ENCODE measurements at regions not wholly inside any gene's neighbourhood (a gene's known extent, or its start where the extent isn't known, plus 50 kb on each side); places are given as distances from the start of the nearest gene placed in this dataset.

DNA sequence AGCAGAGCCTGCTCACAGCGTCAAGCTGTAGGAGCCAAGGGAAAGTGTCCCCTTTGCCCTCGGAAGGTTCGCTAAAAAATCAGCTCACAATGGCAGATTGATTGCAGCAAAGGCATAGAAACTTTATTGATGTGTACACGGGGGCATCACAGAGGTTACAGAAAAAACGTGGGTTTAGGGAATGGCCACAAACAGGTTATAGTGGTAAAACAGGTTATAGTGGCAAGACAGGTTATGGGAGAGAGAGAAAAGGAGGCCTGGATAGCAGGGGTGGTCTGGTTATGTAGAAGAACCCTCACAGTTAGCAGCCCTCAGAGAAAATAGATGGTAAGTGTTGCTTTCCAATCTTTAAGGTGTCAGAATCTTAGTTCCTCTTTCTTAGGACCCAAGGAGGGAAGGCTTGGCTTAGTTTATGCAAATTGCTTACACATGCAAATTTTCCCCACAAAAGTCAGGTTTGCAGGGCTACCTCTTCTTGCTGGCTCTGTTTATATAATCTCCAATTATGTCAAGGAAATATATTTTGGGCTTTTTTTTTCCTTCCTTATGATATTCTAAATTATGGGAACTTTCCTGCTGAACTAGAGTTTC, 113.7 kb downstream of the BMP15 start:
- TF ChIP-seq IRF4 (IDR thresholded peaks at IDR 0.05; ENCODE audit: low read depth, low read length) (no peak), POLR2A (IDR thresholded peaks at IDR 0.05; ENCODE audit: low read depth, low read length) (no peak), MYC (IDR thresholded peaks at IDR 0.05; ENCODE audit: insufficient read depth, insufficient read length, insufficient replicate concordance, low read length, severe bottlenecking) (no peak), REST (IDR thresholded peaks at IDR 0.05; ENCODE audit: low read depth, low read length) (no peak), TARDBP (IDR thresholded peaks at IDR 0.05; ENCODE audit: borderline replicate concordance) (no peak), POLR2AphosphoS5 (IDR thresholded peaks at IDR 0.05; ENCODE audit: low read length) (no peak), EP300 (IDR thresholded peaks at IDR 0.05; ENCODE audit: borderline replicate concordance in 1 of 2, control insufficient read depth in 1 of 2, low read depth in 2 of 2, low read length in 2 of 2) (no peak), RFX5 (IDR thresholded peaks at IDR 0.05; ENCODE audit: low read depth, low read length) (no peak)
- TF ChIP-seq, protein P1, sequence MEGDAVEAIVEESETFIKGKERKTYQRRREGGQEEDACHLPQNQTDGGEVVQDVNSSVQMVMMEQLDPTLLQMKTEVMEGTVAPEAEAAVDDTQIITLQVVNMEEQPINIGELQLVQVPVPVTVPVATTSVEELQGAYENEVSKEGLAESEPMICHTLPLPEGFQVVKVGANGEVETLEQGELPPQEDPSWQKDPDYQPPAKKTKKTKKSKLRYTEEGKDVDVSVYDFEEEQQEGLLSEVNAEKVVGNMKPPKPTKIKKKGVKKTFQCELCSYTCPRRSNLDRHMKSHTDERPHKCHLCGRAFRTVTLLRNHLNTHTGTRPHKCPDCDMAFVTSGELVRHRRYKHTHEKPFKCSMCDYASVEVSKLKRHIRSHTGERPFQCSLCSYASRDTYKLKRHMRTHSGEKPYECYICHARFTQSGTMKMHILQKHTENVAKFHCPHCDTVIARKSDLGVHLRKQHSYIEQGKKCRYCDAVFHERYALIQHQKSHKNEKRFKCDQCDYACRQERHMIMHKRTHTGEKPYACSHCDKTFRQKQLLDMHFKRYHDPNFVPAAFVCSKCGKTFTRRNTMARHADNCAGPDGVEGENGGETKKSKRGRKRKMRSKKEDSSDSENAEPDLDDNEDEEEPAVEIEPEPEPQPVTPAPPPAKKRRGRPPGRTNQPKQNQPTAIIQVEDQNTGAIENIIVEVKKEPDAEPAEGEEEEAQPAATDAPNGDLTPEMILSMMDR (IDR thresholded peaks at IDR 0.05 in 2 of 3, conservative IDR thresholded peaks at IDR 0.05 in 1 of 3; ENCODE audit: control insufficient read depth in 2 of 3, extremely low read depth in 1 of 3, insufficient read depth in 1 of 3, low read depth in 3 of 3, low read length in 3 of 3) = no peak

Measured in GM12878 (cell line).